ENCODE measurements at regions not wholly inside any gene's neighbourhood (a gene's known extent, or its start where the extent isn't known, plus 50 kb on each side); places are given as distances from the start of the nearest gene placed in this dataset.

DNA sequence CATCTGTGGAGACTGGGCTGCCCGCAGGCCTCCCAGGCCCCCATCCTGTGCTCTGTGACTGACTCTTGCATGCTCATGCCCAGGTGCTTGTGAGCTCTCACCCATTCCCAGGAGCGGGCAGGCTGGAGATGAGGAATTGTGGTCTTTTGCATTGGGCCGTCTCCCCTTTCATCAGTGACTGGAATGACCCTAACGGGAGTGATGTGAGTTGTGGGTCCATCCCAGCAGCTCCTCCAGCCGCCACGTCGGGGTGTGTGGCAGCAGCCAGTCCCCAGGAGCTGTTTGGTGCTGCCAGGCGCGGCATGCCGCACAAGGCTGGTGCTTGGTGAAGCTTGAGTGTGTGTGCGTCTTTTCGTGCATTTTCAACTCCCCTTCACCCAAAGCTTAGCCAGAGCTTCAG lies 164.2 kb downstream of the ACTR3B start (continued):
- TF ChIP-seq, protein P1, sequence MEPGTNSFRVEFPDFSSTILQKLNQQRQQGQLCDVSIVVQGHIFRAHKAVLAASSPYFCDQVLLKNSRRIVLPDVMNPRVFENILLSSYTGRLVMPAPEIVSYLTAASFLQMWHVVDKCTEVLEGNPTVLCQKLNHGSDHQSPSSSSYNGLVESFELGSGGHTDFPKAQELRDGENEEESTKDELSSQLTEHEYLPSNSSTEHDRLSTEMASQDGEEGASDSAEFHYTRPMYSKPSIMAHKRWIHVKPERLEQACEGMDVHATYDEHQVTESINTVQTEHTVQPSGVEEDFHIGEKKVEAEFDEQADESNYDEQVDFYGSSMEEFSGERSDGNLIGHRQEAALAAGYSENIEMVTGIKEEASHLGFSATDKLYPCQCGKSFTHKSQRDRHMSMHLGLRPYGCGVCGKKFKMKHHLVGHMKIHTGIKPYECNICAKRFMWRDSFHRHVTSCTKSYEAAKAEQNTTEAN (CRISPR knock-in tag; IDR thresholded peaks at IDR 0.05), result no peak
- no peak for TF ChIP-seq GRHL2 (CRISPR knock-in tag; IDR thresholded peaks at IDR 0.05; ENCODE audit: insufficient replicate concordance, severe bottlenecking)
- TF ChIP-seq, protein P2, sequence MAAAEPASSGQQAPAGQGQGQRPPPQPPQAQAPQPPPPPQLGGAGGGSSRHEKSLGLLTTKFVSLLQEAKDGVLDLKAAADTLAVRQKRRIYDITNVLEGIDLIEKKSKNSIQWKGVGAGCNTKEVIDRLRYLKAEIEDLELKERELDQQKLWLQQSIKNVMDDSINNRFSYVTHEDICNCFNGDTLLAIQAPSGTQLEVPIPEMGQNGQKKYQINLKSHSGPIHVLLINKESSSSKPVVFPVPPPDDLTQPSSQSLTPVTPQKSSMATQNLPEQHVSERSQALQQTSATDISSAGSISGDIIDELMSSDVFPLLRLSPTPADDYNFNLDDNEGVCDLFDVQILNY (CRISPR knock-in tag; IDR thresholded peaks at IDR 0.05), result no peak

DNA sequence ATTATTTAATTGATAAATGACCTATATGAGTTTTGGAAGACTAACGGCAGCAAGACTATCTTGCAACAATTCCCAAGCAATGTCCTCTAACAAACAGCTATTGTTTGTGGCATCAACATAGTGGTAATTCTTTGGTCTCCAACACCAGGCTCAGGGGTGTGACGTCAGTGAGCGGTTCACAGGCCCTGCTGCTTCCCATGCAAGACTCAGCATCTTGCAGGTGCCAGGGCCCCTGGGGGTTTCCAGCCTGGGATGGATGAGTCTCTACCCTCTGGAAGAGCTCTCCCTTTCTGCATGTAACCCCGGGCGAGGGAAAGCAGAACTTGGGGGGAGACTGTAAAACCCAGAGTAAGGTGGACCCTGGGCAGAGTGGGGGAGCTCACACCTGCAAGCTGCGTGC lies 164.7 kb downstream of the ACTR3B start:
- Mint-ChIP-seq H3K27me3 (ENCODE audit: low read depth) (peaks cover 19% of the 10 kb centered on the region), H3K9me3 (peaks cover 23% of the 10 kb centered on the region), H3K36me3 (peaks cover 8% of the 10 kb centered on the region), H3K4me3 (peak overlapping the region; percentile 82), H3K4me1 (no peaks in the 10 kb centered on the region; the same call in 1 of the 2 replicates), H3K27ac (no peak overlapping the region)
- POLR2A ChIA-PET, result no interaction called here
- TF ChIP-seq, protein P3, sequence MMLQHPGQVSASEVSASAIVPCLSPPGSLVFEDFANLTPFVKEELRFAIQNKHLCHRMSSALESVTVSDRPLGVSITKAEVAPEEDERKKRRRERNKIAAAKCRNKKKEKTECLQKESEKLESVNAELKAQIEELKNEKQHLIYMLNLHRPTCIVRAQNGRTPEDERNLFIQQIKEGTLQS (CRISPR knock-in tag; conservative IDR thresholded peaks at IDR 0.05), result no peak
- TF ChIP-seq, protein P4, sequence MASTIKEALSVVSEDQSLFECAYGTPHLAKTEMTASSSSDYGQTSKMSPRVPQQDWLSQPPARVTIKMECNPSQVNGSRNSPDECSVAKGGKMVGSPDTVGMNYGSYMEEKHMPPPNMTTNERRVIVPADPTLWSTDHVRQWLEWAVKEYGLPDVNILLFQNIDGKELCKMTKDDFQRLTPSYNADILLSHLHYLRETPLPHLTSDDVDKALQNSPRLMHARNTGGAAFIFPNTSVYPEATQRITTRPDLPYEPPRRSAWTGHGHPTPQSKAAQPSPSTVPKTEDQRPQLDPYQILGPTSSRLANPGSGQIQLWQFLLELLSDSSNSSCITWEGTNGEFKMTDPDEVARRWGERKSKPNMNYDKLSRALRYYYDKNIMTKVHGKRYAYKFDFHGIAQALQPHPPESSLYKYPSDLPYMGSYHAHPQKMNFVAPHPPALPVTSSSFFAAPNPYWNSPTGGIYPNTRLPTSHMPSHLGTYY (CRISPR knock-in tag; IDR thresholded peaks at IDR 0.05), result no peak
- TF ChIP-seq JUN (CRISPR knock-in tag; IDR thresholded peaks at IDR 0.05), result no peak
- no peak for TF ChIP-seq NR1H2 (CRISPR knock-in tag; IDR thresholded peaks at IDR 0.05)
- TF ChIP-seq TEAD4 (CRISPR knock-in tag; IDR thresholded peaks at IDR 0.05), result no peak
- no peak for TF ChIP-seq SMAD4 (CRISPR knock-in tag; IDR thresholded peaks at IDR 0.05)
- TF ChIP-seq, protein P5, sequence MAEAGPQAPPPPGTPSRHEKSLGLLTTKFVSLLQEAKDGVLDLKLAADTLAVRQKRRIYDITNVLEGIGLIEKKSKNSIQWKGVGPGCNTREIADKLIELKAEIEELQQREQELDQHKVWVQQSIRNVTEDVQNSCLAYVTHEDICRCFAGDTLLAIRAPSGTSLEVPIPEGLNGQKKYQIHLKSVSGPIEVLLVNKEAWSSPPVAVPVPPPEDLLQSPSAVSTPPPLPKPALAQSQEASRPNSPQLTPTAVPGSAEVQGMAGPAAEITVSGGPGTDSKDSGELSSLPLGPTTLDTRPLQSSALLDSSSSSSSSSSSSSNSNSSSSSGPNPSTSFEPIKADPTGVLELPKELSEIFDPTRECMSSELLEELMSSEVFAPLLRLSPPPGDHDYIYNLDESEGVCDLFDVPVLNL (CRISPR knock-in tag; IDR thresholded peaks at IDR 0.05; ENCODE audit: borderline replicate concordance, low read depth), result no peak
- TF ChIP-seq TEAD1 (CRISPR knock-in tag; IDR thresholded peaks at IDR 0.05), result no peak
- TF ChIP-seq GTF2I (CRISPR knock-in tag; conservative IDR thresholded peaks at IDR 0.05), result no peak
- no peak for TF ChIP-seq MYBL2 (CRISPR knock-in tag; IDR thresholded peaks at IDR 0.05)
- TF ChIP-seq, protein P6, sequence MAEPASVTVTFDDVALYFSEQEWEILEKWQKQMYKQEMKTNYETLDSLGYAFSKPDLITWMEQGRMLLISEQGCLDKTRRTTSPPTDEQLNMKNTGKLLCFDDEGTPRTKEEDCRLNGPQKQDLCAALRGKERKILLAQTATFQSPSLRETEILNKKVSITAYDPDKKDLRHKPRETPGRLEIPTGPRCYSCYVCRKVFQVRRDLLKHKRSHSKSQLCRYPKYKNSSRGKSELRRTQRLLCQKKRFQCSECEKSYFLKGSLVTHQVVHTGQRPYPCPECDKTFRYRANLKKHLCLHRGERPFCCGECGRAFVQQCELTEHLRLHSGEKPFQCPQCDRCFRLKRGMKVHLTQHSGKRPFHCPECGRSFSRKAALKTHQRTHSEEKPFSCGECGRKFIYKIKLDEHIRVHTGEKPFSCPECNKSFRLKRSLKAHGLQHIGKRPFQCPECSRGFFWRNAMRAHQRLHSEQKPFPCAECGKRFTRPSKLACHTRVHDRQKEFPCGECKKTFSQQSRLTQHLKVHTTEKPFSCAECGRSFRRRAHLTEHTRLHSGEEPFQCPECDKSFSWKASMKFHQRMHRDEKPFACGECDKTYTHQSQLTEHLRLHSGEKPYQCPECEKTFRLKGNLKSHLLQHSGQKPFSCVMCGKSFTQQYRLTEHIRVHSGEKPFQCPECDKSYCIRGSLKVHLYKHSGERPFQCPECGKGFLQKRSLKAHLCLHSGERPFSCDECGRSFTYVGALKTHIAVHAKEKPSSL (CRISPR knock-in tag; conservative IDR thresholded peaks at IDR 0.05), result no peak
- TF ChIP-seq, protein P7, sequence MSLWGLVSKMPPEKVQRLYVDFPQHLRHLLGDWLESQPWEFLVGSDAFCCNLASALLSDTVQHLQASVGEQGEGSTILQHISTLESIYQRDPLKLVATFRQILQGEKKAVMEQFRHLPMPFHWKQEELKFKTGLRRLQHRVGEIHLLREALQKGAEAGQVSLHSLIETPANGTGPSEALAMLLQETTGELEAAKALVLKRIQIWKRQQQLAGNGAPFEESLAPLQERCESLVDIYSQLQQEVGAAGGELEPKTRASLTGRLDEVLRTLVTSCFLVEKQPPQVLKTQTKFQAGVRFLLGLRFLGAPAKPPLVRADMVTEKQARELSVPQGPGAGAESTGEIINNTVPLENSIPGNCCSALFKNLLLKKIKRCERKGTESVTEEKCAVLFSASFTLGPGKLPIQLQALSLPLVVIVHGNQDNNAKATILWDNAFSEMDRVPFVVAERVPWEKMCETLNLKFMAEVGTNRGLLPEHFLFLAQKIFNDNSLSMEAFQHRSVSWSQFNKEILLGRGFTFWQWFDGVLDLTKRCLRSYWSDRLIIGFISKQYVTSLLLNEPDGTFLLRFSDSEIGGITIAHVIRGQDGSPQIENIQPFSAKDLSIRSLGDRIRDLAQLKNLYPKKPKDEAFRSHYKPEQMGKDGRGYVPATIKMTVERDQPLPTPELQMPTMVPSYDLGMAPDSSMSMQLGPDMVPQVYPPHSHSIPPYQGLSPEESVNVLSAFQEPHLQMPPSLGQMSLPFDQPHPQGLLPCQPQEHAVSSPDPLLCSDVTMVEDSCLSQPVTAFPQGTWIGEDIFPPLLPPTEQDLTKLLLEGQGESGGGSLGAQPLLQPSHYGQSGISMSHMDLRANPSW (CRISPR knock-in tag; conservative IDR thresholded peaks at IDR 0.05; ENCODE audit: low read depth), result no peak
- TF ChIP-seq, protein P8, sequence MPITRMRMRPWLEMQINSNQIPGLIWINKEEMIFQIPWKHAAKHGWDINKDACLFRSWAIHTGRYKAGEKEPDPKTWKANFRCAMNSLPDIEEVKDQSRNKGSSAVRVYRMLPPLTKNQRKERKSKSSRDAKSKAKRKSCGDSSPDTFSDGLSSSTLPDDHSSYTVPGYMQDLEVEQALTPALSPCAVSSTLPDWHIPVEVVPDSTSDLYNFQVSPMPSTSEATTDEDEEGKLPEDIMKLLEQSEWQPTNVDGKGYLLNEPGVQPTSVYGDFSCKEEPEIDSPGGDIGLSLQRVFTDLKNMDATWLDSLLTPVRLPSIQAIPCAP (CRISPR knock-in tag; IDR thresholded peaks at IDR 0.05), result no peak
- TF ChIP-seq, protein P9, sequence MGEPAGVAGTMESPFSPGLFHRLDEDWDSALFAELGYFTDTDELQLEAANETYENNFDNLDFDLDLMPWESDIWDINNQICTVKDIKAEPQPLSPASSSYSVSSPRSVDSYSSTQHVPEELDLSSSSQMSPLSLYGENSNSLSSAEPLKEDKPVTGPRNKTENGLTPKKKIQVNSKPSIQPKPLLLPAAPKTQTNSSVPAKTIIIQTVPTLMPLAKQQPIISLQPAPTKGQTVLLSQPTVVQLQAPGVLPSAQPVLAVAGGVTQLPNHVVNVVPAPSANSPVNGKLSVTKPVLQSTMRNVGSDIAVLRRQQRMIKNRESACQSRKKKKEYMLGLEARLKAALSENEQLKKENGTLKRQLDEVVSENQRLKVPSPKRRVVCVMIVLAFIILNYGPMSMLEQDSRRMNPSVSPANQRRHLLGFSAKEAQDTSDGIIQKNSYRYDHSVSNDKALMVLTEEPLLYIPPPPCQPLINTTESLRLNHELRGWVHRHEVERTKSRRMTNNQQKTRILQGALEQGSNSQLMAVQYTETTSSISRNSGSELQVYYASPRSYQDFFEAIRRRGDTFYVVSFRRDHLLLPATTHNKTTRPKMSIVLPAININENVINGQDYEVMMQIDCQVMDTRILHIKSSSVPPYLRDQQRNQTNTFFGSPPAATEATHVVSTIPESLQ (CRISPR knock-in tag; IDR thresholded peaks at IDR 0.05), result no peak
- TF ChIP-seq ZNF671 (CRISPR knock-in tag; IDR thresholded peaks at IDR 0.05), result no peak
- TF ChIP-seq HMGA2 (CRISPR knock-in tag; IDR thresholded peaks at IDR 0.05), result no peak
- TF ChIP-seq ZNF121 (CRISPR knock-in tag; IDR thresholded peaks at IDR 0.05), result no peak
- no peak for TF ChIP-seq OVOL2 (CRISPR knock-in tag; IDR thresholded peaks at IDR 0.05; ENCODE audit: borderline replicate concordance)
- ATAC-seq, result no peak
- DNase-seq (ENCODE audit: low spot score), result no peak
- CTCF ChIA-PET, result interaction anchor here (1.0 to 2.2 kb wide), 2 partner anchors 11 to 30 kb away, joined by 3 to 5 read pairs; no protein-coding TSS in a partner anchor

Data from WTC11 (cell line).